Naive thymus-derived CD4-positive, alpha-beta T cell (primary cell): ENCODE measurements at regions not wholly inside any gene's neighbourhood (a gene's known extent, or its start where the extent isn't known, plus 50 kb on each side); places are given as distances from the start of the nearest gene placed in this dataset.

ENCODE experiments used
- ATAC-seq: fragments of 150-1000 bp; cut with Tn5 transposase; 2 replicates; pipeline ENCODE4 v1.10.0; 2021; ENCODE audit warnings: mild to moderate bottlenecking, moderate library complexity
- CTCF ChIA-PET: fragments of 350-600 bp; sonication (Branson Sonifier 250); formaldehyde crosslinking; loops from one replicate; lab custom pipeline; 2021; ENCODE audit warnings: antibody characterized with exemption; lab: Charles Lee
- POLR2A ChIA-PET: fragments of 350-600 bp; sonication (Branson Sonifier 250); formaldehyde crosslinking; loops from one replicate; lab custom pipeline; 2021; ENCODE audit warnings: antibody characterized with exemption, inconsistent platforms; lab: Charles Lee
- DNase-seq, 9 donors: peaks; one replicate each; pipeline versions ENCODE4 v3.0.0 to v3.0.0-alpha.2; 2020 to 2022; ENCODE audit warnings: mixed read lengths in 1 of 9
- H3K27ac ChIP-seq: one replicate; pipeline ENCODE4 v1.7.0; 2013; ENCODE audit warnings: mild to moderate bottlenecking, low read depth, low read length, moderate library complexity
- H3K27me3 ChIP-seq, 2 donors: one replicate each; pipeline ENCODE4 v1.7.0; 2013; ENCODE audit warnings: low read length in 2 of 2, mild to moderate bottlenecking in 2 of 2, moderate library complexity in 2 of 2; ENCODE audit not compliant: control insufficient read depth in 2 of 2, insufficient read depth in 2 of 2
- H3K36me3 ChIP-seq, 3 experiments: 1 replicate in 2 of 3; 2 replicates in 1 of 3; pipeline ENCODE4 v1.7.0; 2013; ENCODE audit warnings: low read length in 3 of 3, mild to moderate bottlenecking in 3 of 3, moderate library complexity in 1 of 3; ENCODE audit not compliant: insufficient read depth in 3 of 3, control insufficient read depth in 2 of 3
- H3K4me1 ChIP-seq, 2 donors: one replicate each; pipeline ENCODE4 v1.7.0; 2013; ENCODE audit warnings: low read length in 2 of 2, mild to moderate bottlenecking in 2 of 2, moderate library complexity in 1 of 2; ENCODE audit not compliant: control insufficient read depth in 2 of 2, insufficient read depth in 2 of 2
- H3K4me3 ChIP-seq: 2 replicates; pipeline ENCODE4 v1.7.0; 2013; ENCODE audit warnings: mild to moderate bottlenecking, low read length
- H3K9me3 ChIP-seq, 3 experiments: 1 replicate in 2 of 3; 2 replicates in 1 of 3; pipeline ENCODE4 v1.7.0; 2013; ENCODE audit warnings: low read length in 3 of 3; ENCODE audit not compliant: control insufficient read depth in 2 of 3
- H3K27ac Mint-ChIP-seq, 9 donors: one replicate each; pipeline ENCODE4 v1.8.0; 2020 to 2022; ENCODE audit warnings: mixed read lengths in 9 of 9, mild to moderate bottlenecking in 8 of 9, moderate library complexity in 5 of 9, inconsistent platforms in 2 of 9
- H3K27me3 Mint-ChIP-seq, 5 donors: one replicate each; pipeline ENCODE4 v1.8.0; 2021 to 2022; ENCODE audit warnings: mixed read lengths in 5 of 5, mild to moderate bottlenecking in 1 of 5
- H3K36me3 Mint-ChIP-seq, 5 donors: one replicate each; pipeline ENCODE4 v1.8.0; 2020 to 2022; ENCODE audit warnings: mixed read lengths in 5 of 5, mild to moderate bottlenecking in 3 of 5, inconsistent platforms in 1 of 5
- H3K4me1 Mint-ChIP-seq, 7 donors: one replicate each; pipeline ENCODE4 v1.8.0; 2020 to 2022; ENCODE audit warnings: mixed read lengths in 7 of 7, mild to moderate bottlenecking in 3 of 7, inconsistent platforms in 1 of 7
- H3K4me3 Mint-ChIP-seq, 10 donors: one replicate each; pipeline ENCODE4 v1.8.0; 2020 to 2022; ENCODE audit warnings: mild to moderate bottlenecking in 10 of 10, mixed read lengths in 10 of 10, moderate library complexity in 6 of 10, inconsistent platforms in 2 of 10
- H3K9me3 Mint-ChIP-seq, 11 donors: one replicate each; pipeline ENCODE4 v1.8.0; 2020 to 2022; ENCODE audit warnings: mixed read lengths in 11 of 11, mild to moderate bottlenecking in 4 of 11, inconsistent platforms in 1 of 11, moderate library complexity in 1 of 11
- intact Hi-C, 2 donors: fragments of 100-400 bp; cut with micrococcal nuclease; formaldehyde crosslinking; loops; one replicate each; pipeline ENCODE4 v1.15.1; 2023

DNA sequence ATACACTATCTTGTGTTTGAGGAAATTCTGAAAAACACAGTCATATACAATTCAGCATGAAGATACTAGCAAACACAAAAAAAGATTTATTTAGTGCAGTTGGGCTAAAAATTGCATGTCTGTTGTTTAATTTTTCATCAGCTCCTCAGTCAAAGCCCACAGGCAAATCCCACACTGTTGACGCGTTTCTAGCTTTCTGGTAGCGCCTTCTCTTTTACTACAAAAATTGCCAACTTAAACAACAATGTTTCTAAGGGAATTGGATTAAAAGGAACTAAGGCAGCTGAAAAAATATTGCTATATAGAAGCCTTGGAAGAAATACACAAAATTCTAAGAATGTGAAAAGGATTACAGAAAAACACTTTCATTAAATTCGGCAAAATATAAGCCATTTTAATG lies 196.7 kb upstream of the P2RY1 start:
- intact Hi-C loops, result no loop called here
- ATAC-seq (no peak), DNase-seq (no peak)
- Mint-ChIP-seq H3K27ac (no peak overlapping the region), H3K4me3 (no peak overlapping the region), H3K27me3 (peaks cover 12 to 35% (median 29%) of the 10 kb centered on the region in 5 donors), H3K36me3 (no peaks in the 10 kb centered on the region), H3K9me3 (peaks cover 0 to 4% (median 0%) of the 10 kb centered on the region in 11 donors), H3K4me1 (no peaks in the 10 kb centered on the region)
- Histone ChIP-seq H3K27me3 (no peaks in the 10 kb centered on the region), H3K4me3 (no peak overlapping the region), H3K27ac (no peak overlapping the region), H3K9me3 (no peaks in the 10 kb centered on the region), H3K4me1 (no peaks in the 10 kb centered on the region), H3K36me3 (no peaks in the 10 kb centered on the region)
- POLR2A ChIA-PET, result no interaction called here
- CTCF ChIA-PET, result no interaction called here

DNA sequence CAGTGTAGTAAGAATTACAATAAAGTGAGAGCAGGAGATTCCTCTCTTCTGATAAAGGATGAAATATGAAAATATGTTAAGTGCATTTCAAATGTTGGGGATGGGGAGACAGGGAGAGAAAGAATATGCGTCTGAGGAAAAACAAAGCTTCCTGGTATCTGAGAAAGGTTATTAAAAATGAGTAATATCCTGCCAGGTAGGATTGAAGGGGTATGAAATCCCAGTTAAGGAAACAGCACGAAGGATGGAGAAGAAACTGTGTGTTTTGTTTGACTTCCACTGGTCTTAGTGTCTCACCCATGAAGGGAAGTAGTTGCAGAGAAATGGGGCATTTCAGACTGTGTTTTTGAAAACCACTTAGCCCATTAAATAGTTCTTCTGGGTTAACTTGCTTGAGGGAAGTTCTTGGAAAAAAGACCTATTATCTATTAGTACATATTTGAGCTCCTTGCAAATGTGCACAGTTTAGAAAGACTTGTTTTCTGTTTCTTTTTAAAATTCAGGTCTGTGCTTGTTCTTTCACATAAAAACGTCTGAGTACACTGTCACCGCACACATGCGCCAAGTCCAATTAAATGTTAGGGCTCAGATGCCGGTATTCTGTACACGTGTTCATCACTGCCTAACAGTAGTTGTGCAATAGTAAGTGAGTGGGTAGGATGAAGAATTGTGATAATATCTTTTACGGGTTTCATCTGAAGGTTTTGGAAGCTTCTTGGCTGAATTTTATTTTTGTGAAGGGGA lies 196.1 kb upstream of the P2RY1 start:
- ChIA-PET POLR2A (no interaction called here), CTCF (no interaction called here)
- H3K4me1 ChIP-seq, result no peaks in the 10 kb centered on the region
- H3K36me3 Mint-ChIP-seq, result no peaks in the 10 kb centered on the region
- H3K9me3 Mint-ChIP-seq, result peaks cover 0 to 5% (median 3%) of the 10 kb centered on the region in 11 donors
- no peak for ATAC-seq
- H3K27me3 Mint-ChIP-seq, result peaks cover 11 to 28% (median 22%) of the 10 kb centered on the region in 5 donors
- intact Hi-C loops, result no loop called here
- no peaks in the 10 kb centered on the region for H3K27me3 ChIP-seq
- no peak overlapping the region for H3K27ac Mint-ChIP-seq
- H3K4me1 Mint-ChIP-seq, result no peaks in the 10 kb centered on the region
- no peak overlapping the region for H3K4me3 Mint-ChIP-seq
- no peaks in the 10 kb centered on the region for H3K9me3 ChIP-seq
- no peak overlapping the region for H3K4me3 ChIP-seq
- no peaks in the 10 kb centered on the region for H3K36me3 ChIP-seq
- H3K27ac ChIP-seq, result no peak overlapping the region
- DNase-seq, result no peak

DNA sequence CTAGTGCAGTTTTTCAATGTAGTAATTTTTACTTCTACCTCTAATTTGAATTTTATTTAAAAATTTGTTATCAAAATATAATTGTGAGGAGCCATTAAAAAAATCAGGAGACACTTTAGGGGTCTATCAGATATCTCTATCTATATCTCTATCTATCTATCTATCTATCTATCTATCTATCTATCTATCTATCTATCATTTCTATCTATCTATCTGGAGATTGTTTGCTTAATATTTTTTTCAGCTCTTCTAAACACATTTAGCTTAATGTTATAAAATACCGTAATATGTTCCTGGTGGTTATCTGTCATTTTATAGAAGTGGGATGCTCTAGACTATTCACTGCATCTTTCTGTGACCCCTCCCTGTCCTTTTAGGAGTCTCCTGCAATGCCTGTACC lies 193.7 kb upstream of the P2RY1 start:
- Mint-ChIP-seq H3K27me3 (peaks cover 9 to 26% (median 21%) of the 10 kb centered on the region in 5 donors), H3K4me3 (no peak overlapping the region), H3K4me1 (no peaks in the 10 kb centered on the region), H3K36me3 (no peaks in the 10 kb centered on the region), H3K9me3 (peaks cover 0 to 12% (median 5%) of the 10 kb centered on the region in 11 donors), H3K27ac (no peak overlapping the region)
- no peak overlapping the region for H3K27ac ChIP-seq
- CTCF ChIA-PET, result interaction anchor here (0.6 kb wide), 1 partner anchor 38 kb away, joined by 3 read pairs; no protein-coding TSS in a partner anchor
- H3K9me3 ChIP-seq, result no peaks in the 10 kb centered on the region
- H3K36me3 ChIP-seq, result no peaks in the 10 kb centered on the region
- intact Hi-C loops, result no loop called here
- no peaks in the 10 kb centered on the region for H3K4me1 ChIP-seq
- no peak for DNase-seq
- POLR2A ChIA-PET, result no interaction called here
- H3K27me3 ChIP-seq, result no peaks in the 10 kb centered on the region
- no peak for ATAC-seq
- no peak overlapping the region for H3K4me3 ChIP-seq

DNA sequence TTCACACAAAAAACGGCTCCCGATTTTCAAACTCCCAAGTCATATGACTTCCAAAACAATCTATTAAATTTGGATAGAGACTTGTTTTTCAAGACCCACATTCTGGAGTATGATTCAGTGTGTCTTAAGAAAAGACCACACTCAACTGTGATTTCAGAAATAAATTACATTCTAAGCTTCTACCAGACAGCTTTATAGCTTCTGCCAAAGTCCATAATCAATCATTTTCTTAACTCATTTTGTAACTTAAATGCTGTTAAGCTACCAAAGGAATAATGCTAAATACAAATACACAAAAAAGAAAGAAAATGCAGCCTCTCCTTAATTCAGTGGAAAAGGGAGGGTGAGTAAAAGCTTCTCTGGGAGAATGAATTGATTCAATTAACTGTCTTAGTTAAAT lies 192.3 kb upstream of the P2RY1 start:
- POLR2A ChIA-PET, result no interaction called here
- intact Hi-C loops, result no loop called here
- Histone ChIP-seq H3K9me3 (no peaks in the 10 kb centered on the region), H3K27me3 (no peaks in the 10 kb centered on the region), H3K36me3 (no peaks in the 10 kb centered on the region), H3K27ac (no peak overlapping the region), H3K4me1 (no peaks in the 10 kb centered on the region), H3K4me3 (no peak overlapping the region)
- no peaks in the 10 kb centered on the region for H3K4me1 Mint-ChIP-seq
- DNase-seq (no peak), ATAC-seq (no peak)
- H3K27me3 Mint-ChIP-seq, result peaks cover 11 to 29% (median 21%) of the 10 kb centered on the region in 5 donors
- H3K36me3 Mint-ChIP-seq, result no peaks in the 10 kb centered on the region
- CTCF ChIA-PET, result interaction anchor here (0.6 kb wide), 1 partner anchor 1534 kb away, joined by 5 read pairs; no protein-coding TSS in a partner anchor
- H3K27ac Mint-ChIP-seq, result no peak overlapping the region
- H3K9me3 Mint-ChIP-seq, result peaks cover 0 to 12% (median 5%) of the 10 kb centered on the region in 11 donors
- no peak overlapping the region for H3K4me3 Mint-ChIP-seq

DNA sequence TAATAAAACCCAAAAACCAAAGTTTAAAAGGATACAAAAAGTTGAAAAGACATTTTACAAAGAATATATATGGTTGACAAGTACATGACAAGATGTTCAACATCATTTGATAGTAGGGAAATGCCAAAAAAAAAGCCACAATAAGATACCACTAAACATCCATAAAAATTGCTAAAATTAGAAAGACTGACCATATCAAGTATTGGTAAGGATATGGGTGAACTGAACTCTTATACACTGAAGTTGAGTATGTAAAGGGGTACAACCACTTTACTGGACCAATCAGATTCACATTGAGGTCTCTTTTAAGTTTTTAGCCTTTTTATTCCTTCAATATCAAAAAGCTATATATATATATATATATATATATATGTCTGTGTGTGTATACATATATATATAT lies 190.5 kb upstream of the P2RY1 start:
- no peaks in the 10 kb centered on the region for H3K9me3 ChIP-seq
- peaks cover 0 to 12% (median 5%) of the 10 kb centered on the region in 11 donors for H3K9me3 Mint-ChIP-seq
- H3K4me1 Mint-ChIP-seq, result no peaks in the 10 kb centered on the region
- H3K4me3 ChIP-seq, result no peak overlapping the region
- H3K27me3 ChIP-seq, result no peaks in the 10 kb centered on the region
- H3K36me3 ChIP-seq, result no peaks in the 10 kb centered on the region
- H3K27me3 Mint-ChIP-seq, result peaks cover 6 to 29% (median 18%) of the 10 kb centered on the region in 5 donors
- no peak for ATAC-seq
- CTCF ChIA-PET, result interaction anchor here (0.6 kb wide), 1 partner anchor 1176 kb away, joined by 3 read pairs; no protein-coding TSS in a partner anchor
- H3K4me3 Mint-ChIP-seq, result no peak overlapping the region
- DNase-seq, result no peak
- no peak overlapping the region for H3K27ac Mint-ChIP-seq
- H3K4me1 ChIP-seq, result no peaks in the 10 kb centered on the region
- no peak overlapping the region for H3K27ac ChIP-seq
- POLR2A ChIA-PET, result no interaction called here
- H3K36me3 Mint-ChIP-seq, result no peaks in the 10 kb centered on the region
- intact Hi-C loops, result no loop called here

DNA sequence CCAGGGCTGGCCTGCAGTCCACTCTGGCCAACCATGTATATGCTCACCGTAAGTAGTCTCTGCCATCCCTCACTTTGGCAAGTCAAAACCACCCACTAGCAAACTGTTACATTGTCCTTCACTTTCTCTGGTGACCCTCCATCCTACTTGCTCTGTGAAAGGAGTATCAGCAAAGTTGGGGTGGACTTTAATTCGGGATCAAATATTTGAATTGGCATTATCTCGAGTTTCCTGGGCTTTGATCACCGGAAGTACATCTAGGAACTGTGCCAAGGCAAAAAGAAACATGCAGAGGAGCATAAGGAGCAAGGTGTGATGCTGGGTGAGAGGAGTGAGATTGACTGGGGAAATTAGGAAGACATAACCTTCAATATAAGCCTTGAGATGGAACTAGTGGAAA lies 188.9 kb upstream of the P2RY1 start:
- POLR2A ChIA-PET, result no interaction called here
- intact Hi-C loops, result no loop called here
- CTCF ChIA-PET, result no interaction called here
- ATAC-seq (no peak), DNase-seq (no peak)
- Histone ChIP-seq H3K36me3 (no peaks in the 10 kb centered on the region), H3K27ac (no peak overlapping the region), H3K9me3 (no peaks in the 10 kb centered on the region), H3K4me3 (no peak overlapping the region), H3K27me3 (no peaks in the 10 kb centered on the region), H3K4me1 (no peaks in the 10 kb centered on the region)
- no peak overlapping the region for H3K4me3 Mint-ChIP-seq
- H3K36me3 Mint-ChIP-seq, result no peaks in the 10 kb centered on the region
- peaks cover 3 to 18% (median 10%) of the 10 kb centered on the region in 5 donors for H3K27me3 Mint-ChIP-seq
- no peaks in the 10 kb centered on the region for H3K4me1 Mint-ChIP-seq
- no peak overlapping the region for H3K27ac Mint-ChIP-seq
- H3K9me3 Mint-ChIP-seq, result peaks cover 0 to 12% (median 5%) of the 10 kb centered on the region in 11 donors

DNA sequence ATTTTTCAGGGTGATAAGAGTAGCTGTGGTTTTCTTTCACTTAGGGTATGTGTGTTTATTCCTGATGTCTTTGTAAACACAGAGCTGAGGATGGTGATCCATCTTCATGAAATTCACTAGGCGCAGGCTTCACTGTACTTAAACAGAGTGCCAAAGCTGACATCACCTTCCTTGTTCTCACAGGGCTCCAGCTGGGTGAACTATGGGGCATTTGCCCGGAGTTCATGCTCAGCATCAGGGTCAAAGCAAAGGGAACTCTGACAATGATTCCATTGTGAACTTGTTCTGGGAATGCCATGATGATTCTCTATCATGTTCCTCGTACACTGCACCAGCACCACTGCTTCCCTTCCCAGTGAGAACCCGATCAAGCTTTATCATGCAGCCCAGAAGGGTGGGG lies 184.8 kb upstream of the P2RY1 start:
- Histone ChIP-seq H3K4me1 (no peaks in the 10 kb centered on the region), H3K27ac (no peak overlapping the region), H3K36me3 (no peaks in the 10 kb centered on the region), H3K9me3 (no peaks in the 10 kb centered on the region), H3K4me3 (no peak overlapping the region), H3K27me3 (no peaks in the 10 kb centered on the region)
- Mint-ChIP-seq H3K36me3 (no peaks in the 10 kb centered on the region), H3K4me3 (no peak overlapping the region), H3K9me3 (peaks cover 0 to 4% (median 0%) of the 10 kb centered on the region in 11 donors), H3K27ac (no peak overlapping the region), H3K4me1 (peaks cover 0 to 2% (median 0%) of the 10 kb centered on the region in 7 donors), H3K27me3 (peaks cover 2 to 24% (median 13%) of the 10 kb centered on the region in 5 donors)
- intact Hi-C loops, result no loop called here
- ChIA-PET CTCF (no interaction called here), POLR2A (no interaction called here)
- DNase-seq (no peak), ATAC-seq (no peak)
